Motor neuron (in vitro differentiated cells): ENCODE measurements at regions not wholly inside any gene's neighbourhood (a gene's known extent, or its start where the extent isn't known, plus 50 kb on each side); places are given as distances from the start of the nearest gene placed in this dataset.
A peak's percentile ranks its signal among the peaks of the same experiment; 100 is the strongest.

Experiments used
- ATAC-seq, 8 experiments: fragments of 200-7000 bp; cut with Tn5 transposase; replicated peaks in 6 of 8; 2 replicates each; pipeline ENCODE4 v1.8.0; 2021; ENCODE audit warnings: mild to moderate bottlenecking in 8 of 8, moderate library complexity in 8 of 8
- H3K27ac ChIP-seq, 2 donors: fragments of 250-450 bp; sonication (Bioruptor Pico); 2 replicates each; pipeline ENCODE4 v1.9.0; 2021; ENCODE audit warnings: antibody characterized with exemption in 2 of 2, mild to moderate bottlenecking in 2 of 2, moderate library complexity in 1 of 2
- H3K4me1 ChIP-seq, 2 donors: fragments of 250-450 bp; sonication (Bioruptor Pico); replicated peaks in 1 of 2; 2 replicates each; pipeline ENCODE4 v1.6.1; 2021; ENCODE audit warnings: antibody characterized with exemption in 2 of 2, mild to moderate bottlenecking in 2 of 2, moderate library complexity in 1 of 2
- H3K4me3 ChIP-seq, 5 donors: fragments of 250-450 bp; sonication (Bioruptor Pico); 2 replicates each; pipeline ENCODE4 v1.9.0; 2021; ENCODE audit warnings: antibody characterized with exemption in 5 of 5, mild to moderate bottlenecking in 5 of 5, moderate library complexity in 4 of 5
- WGBS, 10 experiments: fragments of 450-650 bp; shearing (Covaris generic); methylation state at CpG; one replicate each; pipeline ENCODE4 v1.0.0; 2022; 5-methylcytosine and 5-hydroxymethylcytosine counted together
- in situ Hi-C, 9 experiments: fragments of 400-800 bp; cut with MboI; loops; one replicate each; pipeline ENCODE4 v1.15.0; 2021; ENCODE audit warnings: low sequenced_read_pairs in 9 of 9, low pct_unique_long_range_greater_than_20kb in 2 of 9; ENCODE audit not compliant: unreplicated experiment in 9 of 9

DNA sequence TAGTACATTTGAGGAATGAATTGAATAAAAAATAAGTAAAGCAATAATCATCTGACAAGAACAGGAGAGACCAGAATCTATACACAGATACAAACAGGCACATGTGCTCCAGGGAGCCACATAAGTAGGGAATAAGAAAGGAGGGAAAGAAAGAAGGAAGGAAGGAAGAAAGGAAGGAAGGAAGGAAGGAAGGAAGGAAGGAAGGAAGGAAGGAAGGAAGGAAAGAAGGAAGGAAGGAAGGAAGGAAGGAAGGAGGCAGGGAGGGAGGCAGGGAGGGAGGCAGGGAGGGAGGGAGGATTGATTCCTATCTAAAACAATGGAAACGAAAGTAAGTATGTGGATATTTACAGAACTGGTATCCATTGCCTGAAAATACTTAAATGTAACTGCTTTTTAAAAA lies 475.8 kb downstream of the NLGN4X start:
- H3K4me1 ChIP-seq = no peaks in the 10 kb centered on the region
- WGBS, 10 experiments = no CpG with 5 or more reads among the region's 1 CpG

DNA sequence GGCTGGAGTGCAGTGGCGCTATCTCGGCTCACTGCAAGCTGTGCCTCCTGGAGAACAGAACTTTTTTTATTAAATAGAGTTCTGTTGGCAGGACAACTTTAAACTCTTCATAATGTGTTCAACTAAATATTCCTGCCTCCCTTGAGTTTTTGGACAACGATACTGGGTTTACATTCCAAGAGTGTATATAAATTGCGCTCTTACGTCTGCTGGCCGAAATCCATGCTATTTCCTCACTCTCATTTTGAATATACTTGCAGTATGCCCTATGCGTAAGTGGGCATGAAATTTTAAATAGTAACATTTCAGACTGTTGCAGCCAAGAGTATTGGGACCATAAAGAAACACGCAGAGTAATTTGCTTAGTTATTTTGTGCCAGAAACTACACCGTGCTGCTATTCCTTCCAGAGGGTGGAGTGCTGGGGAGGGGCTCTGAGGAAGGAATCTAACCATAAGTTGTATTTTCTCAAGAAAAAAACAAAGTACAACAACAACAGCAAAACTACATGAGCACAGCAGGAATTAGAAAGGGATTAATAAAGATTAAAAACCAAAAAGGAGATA lies 480.0 kb downstream of the NLGN4X start:
- ATAC-seq = no peak
- 0 to 96% (median 85%) methylated on average over 1 to 9 of the region's 9 CpGs; no CpG with 5 or more reads in 2 of the 10 experiments for WGBS, 10 experiments
- Histone ChIP-seq H3K27ac (no peak overlapping the region), H3K4me3 (no peak overlapping the region), H3K4me1 (no peaks in the 10 kb centered on the region)
- in situ Hi-C loops = no loop called here

More for the DNA sequence above, 475.8 kb downstream of the NLGN4X start:
- H3K27ac ChIP-seq = no peak overlapping the region
- no peak for ATAC-seq
- in situ Hi-C loops = no loop called here
- no peak overlapping the region for H3K4me3 ChIP-seq

DNA sequence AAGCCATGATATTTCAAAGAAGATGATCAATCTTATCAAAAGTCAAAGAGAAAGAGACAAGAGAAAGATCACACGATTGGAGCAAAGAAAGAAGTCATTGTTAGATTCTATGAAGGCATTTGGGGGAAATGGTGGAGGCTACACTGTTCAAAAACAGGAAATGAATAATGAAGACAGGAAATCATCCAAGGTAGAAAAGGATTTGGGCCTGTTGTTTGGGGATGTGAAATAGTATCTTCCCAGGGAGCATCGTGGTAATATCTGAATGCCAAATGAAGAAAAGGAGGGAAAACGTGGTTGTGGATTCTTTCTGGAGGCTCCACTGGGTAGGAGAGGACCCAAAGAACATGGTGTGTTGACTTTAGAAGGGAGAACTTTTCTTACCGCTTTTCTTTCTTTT lies 482.4 kb downstream of the NLGN4X start:
- Histone ChIP-seq H3K27ac (no peak overlapping the region), H3K4me3 (no peak overlapping the region), H3K4me1 (peaks cover 0 to under 1% of the 10 kb centered on the region in 2 donors)
- 17 to 83% (median 73%) methylated on average over 1 to 3 of the region's 4 CpGs; no CpG with 5 or more reads in 3 of the 10 experiments for WGBS, 10 experiments
- in situ Hi-C loops = no loop called here
- no peak for ATAC-seq

DNA sequence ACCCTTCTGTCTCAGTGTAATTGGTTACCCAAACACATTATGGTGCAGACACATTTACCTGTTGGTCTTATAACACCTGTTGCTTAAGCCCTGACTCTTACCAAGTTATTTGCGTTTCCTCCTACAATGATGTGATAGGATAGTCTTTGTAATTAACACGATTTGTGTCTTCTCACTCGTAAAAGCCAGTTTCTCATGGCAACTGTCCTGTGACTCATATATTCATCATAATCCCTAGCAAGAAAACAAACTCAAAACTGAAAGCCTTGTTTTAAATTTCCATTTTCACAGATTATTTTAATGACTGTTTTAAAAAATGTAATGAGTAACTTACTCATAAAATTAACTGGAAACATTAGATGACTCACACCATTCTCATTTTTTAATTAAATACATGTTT lies 495.2 kb downstream of the NLGN4X start:
- Histone ChIP-seq H3K4me1 (no peaks in the 10 kb centered on the region), H3K27ac (no peak overlapping the region), H3K4me3 (no peak overlapping the region)
- 0 to 100% (median 20%) methylated on average over 1 to 3 of the region's 3 CpGs; no CpG with 5 or more reads in 5 of the 10 experiments for WGBS, 10 experiments
- ATAC-seq = peak in 1 of 8 experiments; percentile 57
- in situ Hi-C loops = no loop called here

DNA sequence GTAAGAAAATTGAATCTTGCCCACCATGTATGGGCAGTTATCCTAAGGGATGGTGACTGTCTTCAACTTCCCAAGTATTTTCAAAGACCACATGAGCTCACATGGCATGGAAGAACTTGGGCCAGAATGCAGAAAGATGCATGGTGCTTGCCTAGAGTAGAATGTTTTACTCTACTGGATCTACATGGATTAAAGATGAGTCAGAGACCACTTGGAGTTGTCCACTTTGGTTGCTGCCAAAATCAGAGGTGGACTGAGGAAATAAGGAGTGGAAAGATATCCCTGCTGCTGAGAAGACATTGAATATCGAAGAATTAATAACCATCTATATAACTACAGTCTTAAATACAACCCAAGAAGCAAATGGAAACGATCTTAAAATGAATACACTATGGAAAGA lies 498.1 kb downstream of the NLGN4X start:
- Histone ChIP-seq H3K27ac (no peak overlapping the region), H3K4me3 (no peak overlapping the region), H3K4me1 (no peaks in the 10 kb centered on the region)
- no peak for ATAC-seq
- in situ Hi-C loops = no loop called here
- WGBS, 10 experiments = 0 to 100% (median 40%) methylated on average over 1 to 2 of the region's 2 CpGs; no CpG with 5 or more reads in 6 of the 10 experiments

DNA sequence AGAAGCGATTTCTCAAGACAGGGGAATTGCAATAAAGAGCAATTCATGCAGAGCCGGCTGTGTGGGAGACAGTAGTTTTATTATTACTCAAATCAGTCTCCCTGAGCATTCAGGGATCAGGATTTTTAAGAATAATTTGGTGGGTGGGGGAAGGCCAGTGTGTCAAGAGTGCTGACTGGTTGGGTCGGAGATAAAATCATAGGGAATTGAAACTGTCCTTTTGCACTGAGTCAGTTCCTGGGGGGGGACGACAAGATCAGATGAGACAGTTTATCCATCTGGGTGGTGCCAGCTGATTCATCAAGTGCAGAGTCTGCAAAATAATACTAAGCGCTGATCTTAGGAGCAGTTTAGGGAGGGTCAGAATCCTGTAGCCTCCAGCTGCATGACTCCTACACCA lies 502.4 kb downstream of the NLGN4X start:
- Histone ChIP-seq H3K4me3 (no peak overlapping the region), H3K4me1 (no peaks in the 10 kb centered on the region), H3K27ac (no peak overlapping the region)
- WGBS, 10 experiments = 0 to 90% (median 78%) methylated on average over 1 to 5 of the region's 5 CpGs; no CpG with 5 or more reads in 4 of the 10 experiments
- ATAC-seq = peak in 1 of 8 experiments; percentile 81
- in situ Hi-C loops = no loop called here

DNA sequence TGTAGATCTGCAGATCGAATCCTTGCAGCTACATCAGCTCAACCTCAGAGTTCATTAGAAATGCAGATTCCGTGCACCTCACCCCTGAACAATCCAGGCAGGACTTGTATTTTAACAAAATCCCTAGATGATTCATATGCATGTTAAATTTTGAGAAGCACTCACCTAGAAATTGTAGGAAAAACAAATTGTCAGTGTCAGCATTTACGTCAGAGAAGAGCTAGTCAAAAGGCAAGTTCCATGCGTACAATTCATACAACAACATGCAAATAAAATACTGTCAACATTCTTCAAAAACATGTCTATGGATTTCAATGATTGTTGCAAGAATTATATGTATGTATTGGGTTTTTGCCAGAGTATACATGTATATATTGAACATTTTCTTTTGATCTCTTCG lies 504.5 kb downstream of the NLGN4X start:
- WGBS, 10 experiments = 0 to 100% (median 100%) methylated on average over 1 to 3 of the region's 5 CpGs; no CpG with 5 or more reads in 3 of the 10 experiments
- no peaks in the 10 kb centered on the region for H3K4me1 ChIP-seq
- H3K4me3 ChIP-seq = no peak overlapping the region
- in situ Hi-C loops = no loop called here
- ATAC-seq = no peak
- no peak overlapping the region for H3K27ac ChIP-seq

DNA sequence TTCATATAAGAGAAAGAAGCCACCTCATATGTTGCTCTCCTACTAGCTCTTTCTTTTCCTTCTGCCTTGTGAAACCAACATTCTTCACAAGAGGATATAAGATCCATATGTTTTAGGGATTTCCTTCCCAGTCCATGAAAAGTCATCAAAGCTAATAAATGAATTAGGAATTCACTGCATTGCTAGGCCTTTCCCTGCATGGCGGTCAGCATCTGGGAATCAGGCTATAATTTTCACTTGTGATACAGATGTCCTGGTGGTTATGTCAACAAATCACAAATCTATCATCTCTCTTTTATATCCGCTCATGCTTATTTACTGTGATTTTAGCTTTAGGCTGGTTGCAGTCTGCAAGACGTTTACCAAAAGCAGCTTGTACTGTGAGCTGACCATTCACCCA lies 510.0 kb downstream of the NLGN4X start:
- WGBS, 10 experiments = 0 to 100% (median 59%) methylated on average over 1 to 2 of the region's 3 CpGs; no CpG with 5 or more reads in 4 of the 10 experiments
- in situ Hi-C loops = no loop called here
- Histone ChIP-seq H3K4me1 (no peaks in the 10 kb centered on the region), H3K27ac (no peak overlapping the region), H3K4me3 (no peak overlapping the region)
- no peak for ATAC-seq

DNA sequence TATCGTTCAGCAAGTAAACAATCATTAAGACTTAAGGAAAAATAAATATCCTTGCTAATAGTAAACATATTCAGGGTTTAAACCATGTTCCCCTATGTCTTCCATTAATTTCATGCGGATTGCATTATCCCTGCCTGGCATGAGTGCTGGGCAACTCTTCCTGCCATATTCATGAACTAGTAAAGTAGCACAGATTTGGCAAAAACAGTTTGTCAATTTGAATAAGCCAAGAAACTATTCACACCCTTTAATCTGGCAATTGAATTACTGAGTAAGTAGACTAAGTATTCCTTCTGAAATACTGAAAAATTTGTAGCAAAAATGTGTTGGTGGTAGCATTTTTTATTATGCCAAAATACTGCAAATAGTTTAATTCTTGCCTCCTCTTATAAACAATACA lies 512.0 kb downstream of the NLGN4X start:
- WGBS, 10 experiments = 0 to 100% (median 71%) methylated on average over 1 to 2 of the region's 2 CpGs; no CpG with 5 or more reads in 3 of the 10 experiments
- no peak for ATAC-seq
- H3K27ac ChIP-seq = no peak overlapping the region
- H3K4me1 ChIP-seq = no peaks in the 10 kb centered on the region
- in situ Hi-C loops = no loop called here
- H3K4me3 ChIP-seq = no peak overlapping the region

DNA sequence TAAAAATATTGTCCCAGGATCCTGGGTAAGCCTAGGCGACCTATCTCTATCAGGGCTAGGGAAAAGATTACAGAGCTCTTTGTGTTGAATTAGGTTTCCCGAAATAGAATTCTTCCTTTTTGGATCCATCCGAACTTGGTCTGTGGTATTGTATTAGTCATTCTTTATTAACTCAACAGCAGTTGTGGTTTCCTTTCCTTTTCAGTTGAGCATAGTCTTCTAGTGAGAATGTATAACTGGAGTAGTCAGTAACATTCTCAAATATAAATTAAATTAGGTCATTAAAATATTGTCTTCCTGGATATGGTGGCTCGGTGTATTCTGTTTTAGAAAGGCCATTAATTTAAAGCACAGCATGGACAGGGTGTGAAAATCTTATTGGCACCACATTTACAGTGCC lies 520.4 kb downstream of the NLGN4X start:
- Histone ChIP-seq H3K27ac (no peak overlapping the region), H3K4me3 (no peak overlapping the region), H3K4me1 (no peaks in the 10 kb centered on the region)
- in situ Hi-C loops = no loop called here
- no peak for ATAC-seq
- WGBS, 10 experiments = 0 to 95% methylated on average over 3 to 4 of the region's 4 CpGs; no CpG with 5 or more reads in 8 of the 10 experiments

DNA sequence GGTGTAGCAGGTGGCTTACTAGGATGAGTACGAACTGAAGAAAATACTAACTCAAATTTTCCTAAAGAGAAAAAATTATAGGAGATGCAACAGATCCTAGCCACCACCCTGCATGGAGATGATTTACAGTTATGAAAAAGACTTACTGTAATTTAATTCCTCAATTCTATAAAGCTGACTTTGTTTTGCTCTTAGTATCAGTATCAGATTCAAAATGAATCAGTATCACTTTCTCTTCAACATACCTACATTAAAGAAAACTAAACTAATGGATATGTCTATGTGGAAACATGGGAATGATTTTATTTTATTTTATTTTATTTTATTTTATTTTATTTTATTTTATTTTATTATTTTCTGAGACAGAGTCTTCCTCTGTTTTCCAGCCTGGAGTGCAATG lies 525.8 kb downstream of the NLGN4X start:
- ATAC-seq = no peak
- 40 to 100% (median 80%) methylated on average over 1 of the region's 1 CpG; no CpG with 5 or more reads in 5 of the 10 experiments for WGBS, 10 experiments
- in situ Hi-C loops = no loop called here
- Histone ChIP-seq H3K4me1 (no peaks in the 10 kb centered on the region), H3K4me3 (no peak overlapping the region), H3K27ac (no peak overlapping the region)

DNA sequence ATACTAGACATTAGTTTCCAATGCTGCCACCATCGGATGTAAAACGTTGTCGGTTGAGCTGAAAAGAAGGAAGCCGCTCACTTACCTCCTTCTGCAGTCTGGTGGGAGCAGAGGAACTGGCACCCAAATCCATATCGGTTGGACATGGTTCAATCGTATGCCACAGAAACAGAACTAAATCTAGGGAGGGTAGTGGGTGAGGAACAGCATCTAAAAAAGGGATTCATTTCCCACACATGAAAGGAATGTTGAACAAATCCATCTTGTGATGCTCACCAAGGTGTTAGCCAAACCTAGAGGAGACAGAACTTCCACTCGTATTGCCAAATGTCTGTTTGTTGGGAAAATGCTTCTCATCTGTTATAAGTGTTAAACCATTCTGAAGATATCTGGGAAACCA lies 532.7 kb downstream of the NLGN4X start:
- 20 to 100% (median 100%) methylated on average over 1 to 7 of the region's 7 CpGs; no CpG with 5 or more reads in 6 of the 10 experiments for WGBS, 10 experiments
- no peaks in the 10 kb centered on the region for H3K4me1 ChIP-seq
- in situ Hi-C loops = no loop called here
- no peak overlapping the region for H3K4me3 ChIP-seq
- ATAC-seq = no peak
- H3K27ac ChIP-seq = no peak overlapping the region

DNA sequence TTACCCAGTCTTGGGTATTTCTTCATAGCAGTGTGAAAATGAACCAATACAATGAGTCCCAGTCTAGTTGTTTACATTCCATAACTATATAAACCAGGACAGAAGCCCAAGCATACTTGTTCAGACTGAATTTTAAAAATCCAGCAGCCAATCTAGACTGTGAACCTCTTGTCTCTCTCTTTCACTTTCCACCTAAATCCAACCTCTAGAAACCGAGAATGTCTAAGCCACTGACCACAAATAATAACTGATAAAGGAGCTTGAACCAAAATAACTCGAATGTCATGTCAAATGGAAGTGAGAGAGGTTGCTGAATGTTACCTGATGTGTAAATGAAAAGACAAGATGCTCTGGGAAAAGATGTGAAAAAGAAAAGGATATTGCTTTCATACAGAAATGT lies 544.7 kb downstream of the NLGN4X start:
- in situ Hi-C loops = no loop called here
- no peak for ATAC-seq
- Histone ChIP-seq H3K27ac (no peak overlapping the region), H3K4me1 (no peaks in the 10 kb centered on the region), H3K4me3 (no peak overlapping the region)
- 0 to 64% (median 50%) methylated on average over 1 to 2 of the region's 2 CpGs; no CpG with 5 or more reads in 6 of the 10 experiments for WGBS, 10 experiments

DNA sequence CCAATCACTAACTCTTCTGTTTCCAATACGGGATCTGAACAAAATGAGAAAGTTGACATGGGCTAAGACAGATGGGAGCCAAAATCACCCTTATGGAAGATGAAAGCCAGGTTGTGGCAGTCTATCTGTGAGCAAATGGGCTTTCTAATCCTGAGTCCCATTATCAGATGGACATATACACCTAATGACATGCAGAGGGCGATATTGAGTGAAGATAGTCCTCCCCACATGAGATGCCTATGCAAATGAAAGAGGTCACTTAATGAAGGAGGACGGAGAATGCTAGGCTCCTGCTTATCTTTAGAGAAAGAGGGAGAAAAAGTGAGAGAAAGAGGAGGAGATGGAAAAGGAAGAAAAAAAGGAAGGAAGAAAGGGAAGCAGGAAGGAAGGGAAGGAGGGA lies 547.5 kb downstream of the NLGN4X start:
- peak in 1 of 8 experiments; percentile 48 for ATAC-seq
- WGBS, 10 experiments = 0 to 100% (median 28%) methylated on average over 1 to 2 of the region's 3 CpGs; no CpG with 5 or more reads in 3 of the 10 experiments
- in situ Hi-C loops = no loop called here
- Histone ChIP-seq H3K4me3 (no peak overlapping the region), H3K4me1 (no peaks in the 10 kb centered on the region), H3K27ac (no peak overlapping the region)
